Gastrocnemius medialis (tissue), 4 donors: ENCODE measurements at regions not wholly inside any gene's neighbourhood (a gene's known extent, or its start where the extent isn't known, plus 50 kb on each side); places are given as distances from the start of the nearest gene placed in this dataset.
A peak's percentile ranks its signal among the peaks of the same experiment; 100 is the strongest.

Experiments used
- ATAC-seq, 2 donors: fragments of 150-250 bp; one replicate each; pipeline ENCODE4 v1.9.1; 2016
- DNase-seq, 2 donors: peaks; one replicate each; pipeline ENCODE4 v3.0.0-alpha.2; 2019
- H3K27ac ChIP-seq, 4 donors: fragments of 200-600 bp; sonication (generic); 1 replicate in 1 of 4; 2 replicates in 3 of 4; pipeline ENCODE4 v1.5.1; 2016 to 2018; ENCODE audit warnings: mild to moderate bottlenecking in 2 of 4, moderate library complexity in 1 of 4
- H3K27me3 ChIP-seq, 3 donors: fragments of 200-600 bp; sonication (generic) in 2 of 3; 1 replicate in 1 of 3; 2 replicates in 2 of 3; pipeline versions ENCODE4 v1.5.1 to v1.6.0; 2016 to 2019; ENCODE audit warnings: mild to moderate bottlenecking in 1 of 3, moderate library complexity in 1 of 3
- H3K36me3 ChIP-seq, 2 donors: fragments of 200-600 bp; sonication (generic) in 1 of 2; one replicate each; pipeline ENCODE4 v1.5.1; 2017 to 2018
- H3K4me1 ChIP-seq, 2 donors: fragments of 200-600 bp; sonication (generic) in 1 of 2; one replicate each; pipeline ENCODE4 v1.5.1; 2016 to 2017; ENCODE audit warnings: mild to moderate bottlenecking in 2 of 2
- H3K4me3 ChIP-seq, 4 donors: fragments of 200-600 bp; sonication (generic) in 3 of 4; 1 replicate in 1 of 4; 2 replicates in 3 of 4; pipeline ENCODE4 v1.5.1; 2016 to 2019; ENCODE audit warnings: mild to moderate bottlenecking in 2 of 4
- H3K9me3 ChIP-seq, 3 donors: fragments of 200-600 bp; sonication (generic) in 2 of 3; 1 replicate in 1 of 3; 2 replicates in 2 of 3; pipeline ENCODE4 v1.5.1; 2016 to 2019
- POLR2A ChIP-seq, 2 donors: fragments of 450-650 bp; IDR thresholded peaks; one replicate each; pipeline ENCODE4 v1.6.1; 2017; ENCODE audit warnings: antibody characterized with exemption in 2 of 2, mild to moderate bottlenecking in 2 of 2, moderate library complexity in 2 of 2
- in situ Hi-C, 4 donors: fragments of 200-750 bp; cut with MboI; loops; one replicate each; pipeline versions ENCODE4 v1.15.0 to v1.8.0; 2017; ENCODE audit warnings: low sequenced_read_pairs in 4 of 4
- intact Hi-C: fragments of 100-400 bp; cut with DNase I; formaldehyde crosslinking; loops from one replicate; pipeline ENCODE4 v1.15.1; 2023; ENCODE audit warnings: low total_unique reads
- TF ChIP-seq, protein P1 (sequence below), 5 experiments: fragments of 450-650 bp in 3 of 5; fragments of 200-600 bp in 2 of 5; sonication (generic) in 2 of 5; IDR thresholded peaks in 4 of 5; conservative IDR thresholded peaks in 1 of 5; 1 replicate in 4 of 5; 2 replicates in 1 of 5; pipeline ENCODE4 v1.5.1; 2016 to 2019; ENCODE audit warnings: antibody characterized with exemption in 5 of 5, mild to moderate bottlenecking in 3 of 5, moderate library complexity in 3 of 5

DNA sequence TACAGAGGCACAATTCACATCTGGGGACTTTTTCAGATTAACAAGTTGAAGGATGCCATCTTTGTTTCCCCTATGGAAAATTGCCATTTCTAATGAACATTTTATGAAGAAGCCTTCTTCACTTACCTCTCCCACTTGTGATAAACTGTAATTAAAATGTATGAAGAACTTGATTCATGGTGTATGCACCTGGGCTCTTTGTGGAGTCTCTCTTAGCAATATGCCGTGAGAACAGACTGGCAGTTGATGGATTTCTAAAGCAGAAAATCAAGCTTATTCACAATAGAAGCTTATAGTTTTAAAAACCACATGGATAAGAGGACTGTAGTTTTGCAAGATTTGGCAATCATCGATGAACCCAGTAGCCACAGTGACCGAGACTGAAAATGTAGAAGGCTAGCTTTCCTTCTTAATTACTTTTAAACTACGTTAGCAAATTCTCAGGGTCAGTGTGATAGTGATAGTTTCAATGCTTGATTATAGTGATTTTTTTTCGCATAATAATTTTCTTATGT lies 270.6 kb downstream of the PRL start:
- ATAC-seq (no peak), DNase-seq (no peak)
- Histone ChIP-seq H3K27ac (peak overlapping the region in 1 of 4 donors; percentile 13), H3K4me1 (peaks cover 0 to 15% of the 10 kb centered on the region in 2 donors), H3K36me3 (no peaks in the 10 kb centered on the region), H3K27me3 (no peaks in the 10 kb centered on the region), H3K4me3 (no peak overlapping the region), H3K9me3 (peaks cover 0 to 4% (median 0%) of the 10 kb centered on the region in 3 donors)
- in situ Hi-C loops (no loop called here), intact Hi-C loops (no loop called here)
- TF ChIP-seq, protein P1, sequence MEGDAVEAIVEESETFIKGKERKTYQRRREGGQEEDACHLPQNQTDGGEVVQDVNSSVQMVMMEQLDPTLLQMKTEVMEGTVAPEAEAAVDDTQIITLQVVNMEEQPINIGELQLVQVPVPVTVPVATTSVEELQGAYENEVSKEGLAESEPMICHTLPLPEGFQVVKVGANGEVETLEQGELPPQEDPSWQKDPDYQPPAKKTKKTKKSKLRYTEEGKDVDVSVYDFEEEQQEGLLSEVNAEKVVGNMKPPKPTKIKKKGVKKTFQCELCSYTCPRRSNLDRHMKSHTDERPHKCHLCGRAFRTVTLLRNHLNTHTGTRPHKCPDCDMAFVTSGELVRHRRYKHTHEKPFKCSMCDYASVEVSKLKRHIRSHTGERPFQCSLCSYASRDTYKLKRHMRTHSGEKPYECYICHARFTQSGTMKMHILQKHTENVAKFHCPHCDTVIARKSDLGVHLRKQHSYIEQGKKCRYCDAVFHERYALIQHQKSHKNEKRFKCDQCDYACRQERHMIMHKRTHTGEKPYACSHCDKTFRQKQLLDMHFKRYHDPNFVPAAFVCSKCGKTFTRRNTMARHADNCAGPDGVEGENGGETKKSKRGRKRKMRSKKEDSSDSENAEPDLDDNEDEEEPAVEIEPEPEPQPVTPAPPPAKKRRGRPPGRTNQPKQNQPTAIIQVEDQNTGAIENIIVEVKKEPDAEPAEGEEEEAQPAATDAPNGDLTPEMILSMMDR (IDR thresholded peaks at IDR 0.05 in 4 of 5, conservative IDR thresholded peaks at IDR 0.05 in 1 of 5): no peak
- TF ChIP-seq POLR2A (IDR thresholded peaks at IDR 0.05): no peak

DNA sequence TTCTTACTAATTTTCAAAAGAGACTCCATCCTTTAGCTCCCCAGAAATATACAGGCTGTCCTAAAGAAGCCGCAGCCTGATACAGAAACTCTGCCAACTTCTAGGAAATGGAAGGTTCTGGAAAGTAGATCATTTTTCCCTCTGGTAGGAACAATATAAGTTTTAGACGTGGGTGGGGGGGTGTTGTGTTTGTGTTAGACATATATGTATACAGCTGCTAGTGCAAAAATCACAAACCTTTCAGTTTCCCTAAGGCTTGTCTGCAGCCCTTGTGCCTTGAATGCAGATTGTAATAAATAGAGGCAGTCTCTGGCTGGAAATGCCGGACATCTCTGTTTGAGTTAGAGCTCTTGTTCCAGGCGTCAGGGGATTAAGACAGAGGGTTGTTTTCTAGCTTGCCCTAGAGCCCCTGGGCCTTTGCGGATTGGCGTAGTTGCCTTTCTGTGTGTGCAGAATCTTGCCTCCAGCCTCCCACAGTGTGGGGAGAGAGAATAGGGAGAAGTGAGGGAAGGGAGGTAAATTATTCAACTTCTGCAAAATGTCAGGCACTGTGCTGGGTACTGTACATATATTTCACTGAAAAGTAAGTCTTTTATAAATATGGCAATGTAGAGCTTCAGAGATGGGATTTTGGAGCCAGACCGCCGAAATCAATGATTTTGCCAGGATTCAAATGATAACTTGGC lies 269.7 kb downstream of the PRL start:
- TF ChIP-seq POLR2A (IDR thresholded peaks at IDR 0.05): no peak
- TF ChIP-seq, protein P1 (IDR thresholded peaks at IDR 0.05 in 4 of 5, conservative IDR thresholded peaks at IDR 0.05 in 1 of 5): no peak
- Histone ChIP-seq H3K27me3 (no peaks in the 10 kb centered on the region), H3K4me3 (no peak overlapping the region), H3K36me3 (no peaks in the 10 kb centered on the region), H3K4me1 (peaks cover 0 to 15% of the 10 kb centered on the region in 2 donors), H3K27ac (no peak overlapping the region), H3K9me3 (no peaks in the 10 kb centered on the region)
- DNase-seq (no peak), ATAC-seq (no peak)
- in situ Hi-C loops: no loop called here
- intact Hi-C loops: no loop called here

DNA sequence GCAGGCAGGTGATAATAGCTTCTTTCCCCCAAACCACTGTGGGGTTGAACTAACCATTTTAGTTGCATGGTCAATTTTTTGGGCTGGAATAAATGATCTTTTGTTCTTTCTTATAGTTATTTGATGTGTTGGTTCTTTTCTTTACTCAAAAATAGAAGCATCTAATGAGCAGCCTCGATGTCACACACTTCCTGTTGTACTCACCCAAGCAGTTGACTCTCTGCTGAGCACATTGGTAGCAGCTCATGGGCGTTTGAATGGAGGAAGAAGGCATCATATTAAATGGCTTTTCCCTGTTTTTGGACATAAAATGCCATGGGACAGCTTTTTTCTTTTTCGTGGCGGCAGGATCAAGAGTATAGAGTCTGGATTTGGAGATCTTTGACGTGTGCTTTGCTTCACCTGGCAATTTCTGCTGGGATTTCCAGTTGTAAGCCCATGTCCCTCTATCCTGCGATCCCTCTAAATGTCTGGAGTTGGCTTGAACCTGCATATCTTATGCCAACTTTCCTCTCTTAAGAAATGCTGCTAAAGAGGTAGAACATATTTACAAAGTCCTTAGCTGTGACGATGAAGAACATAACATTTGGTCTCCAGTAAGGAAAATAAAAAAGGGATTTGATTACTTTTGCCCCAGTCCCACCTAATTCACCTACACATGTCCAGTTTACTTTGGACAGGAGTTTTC lies 268.3 kb downstream of the PRL start:
- no peak for DNase-seq
- ATAC-seq: no peak
- TF ChIP-seq, protein P1 (IDR thresholded peaks at IDR 0.05 in 4 of 5, conservative IDR thresholded peaks at IDR 0.05 in 1 of 5): no peak
- no peak for TF ChIP-seq POLR2A (IDR thresholded peaks at IDR 0.05)
- intact Hi-C loops: no loop called here
- H3K27me3 ChIP-seq: no peaks in the 10 kb centered on the region
- H3K4me1 ChIP-seq: peaks cover 0 to 15% of the 10 kb centered on the region in 2 donors
- peak overlapping the region in 1 of 4 donors; percentile 18 for H3K27ac ChIP-seq
- H3K36me3 ChIP-seq: no peaks in the 10 kb centered on the region
- H3K9me3 ChIP-seq: no peaks in the 10 kb centered on the region
- in situ Hi-C loops: no loop called here
- no peak overlapping the region for H3K4me3 ChIP-seq

DNA sequence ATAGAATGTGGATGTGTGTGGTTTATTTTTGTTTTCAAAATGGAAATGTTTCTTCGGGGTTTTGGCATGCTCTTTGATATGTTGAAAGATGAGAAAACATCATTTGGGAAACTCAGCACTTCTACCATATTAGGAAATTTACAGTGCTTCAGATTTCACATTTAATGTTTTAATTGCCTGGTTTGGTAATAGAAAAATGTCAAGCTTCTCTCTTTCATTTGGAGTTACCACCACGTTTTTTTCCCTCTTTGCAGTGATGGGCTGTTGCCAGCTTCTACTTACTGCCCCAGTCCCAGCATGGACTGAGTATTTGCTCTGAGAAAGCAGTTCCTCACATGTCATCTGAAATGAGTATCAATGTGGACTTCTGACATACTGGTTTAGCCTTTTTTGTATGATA lies 267.7 kb downstream of the PRL start:
- H3K4me3 ChIP-seq: no peak overlapping the region
- H3K27ac ChIP-seq: no peak overlapping the region
- in situ Hi-C loops: no loop called here
- intact Hi-C loops: no loop called here
- H3K27me3 ChIP-seq: no peaks in the 10 kb centered on the region
- H3K9me3 ChIP-seq: no peaks in the 10 kb centered on the region
- ATAC-seq (no peak), DNase-seq (no peak)
- H3K4me1 ChIP-seq: peaks cover 0 to 15% of the 10 kb centered on the region in 2 donors
- no peaks in the 10 kb centered on the region for H3K36me3 ChIP-seq
- TF ChIP-seq, protein P1 (IDR thresholded peaks at IDR 0.05 in 4 of 5, conservative IDR thresholded peaks at IDR 0.05 in 1 of 5): no peak
- no peak for TF ChIP-seq POLR2A (IDR thresholded peaks at IDR 0.05)
